ENCODE measurements at regions not wholly inside any gene's neighbourhood (a gene's known extent, or its start where the extent isn't known, plus 50 kb on each side); places are given as distances from the start of the nearest gene placed in this dataset.

- DNase-seq = no peak
Observed at GRCh38 chr4:27272217-27272616, 411.6 kb downstream of the STIM2 start.

DNA sequence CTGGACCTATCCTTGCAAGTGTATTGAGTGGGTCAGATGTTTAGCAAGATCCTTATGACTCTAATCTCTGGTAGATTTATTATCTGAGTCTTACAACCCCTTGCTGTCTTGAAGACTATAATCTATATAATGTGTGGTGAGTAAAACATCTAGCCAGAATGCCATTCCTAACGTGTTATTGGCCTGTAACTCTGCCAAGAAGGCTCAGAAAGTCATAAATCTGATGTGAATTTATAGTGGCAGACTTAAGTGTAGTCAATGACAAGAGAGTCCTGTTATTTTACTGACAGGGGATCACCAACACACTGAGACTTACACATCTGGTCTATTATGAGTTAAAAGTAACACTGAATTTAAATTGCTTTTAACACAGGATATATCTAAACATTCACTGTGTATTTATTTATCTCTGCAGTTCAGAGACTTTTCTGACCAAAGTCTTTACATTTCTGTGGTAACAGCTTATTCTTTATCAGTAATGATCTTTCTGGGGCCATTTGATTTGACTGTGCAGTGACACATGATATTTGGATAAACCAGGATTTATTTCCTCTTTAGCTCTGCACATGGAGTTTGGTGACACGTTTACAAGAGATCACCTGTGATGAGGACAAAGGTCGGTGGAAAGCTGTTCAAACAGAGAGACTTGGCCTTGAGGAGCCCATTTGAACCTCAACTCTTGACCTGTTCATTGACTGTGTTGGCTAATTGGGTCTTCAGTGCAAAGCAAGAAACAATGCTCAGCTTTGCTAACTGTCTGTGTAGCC, 415.8 kb downstream of the STIM2 start:
- peak; percentile 17 for DNase-seq

GRCh38 chr4:27278615-27279375, 418.2 kb downstream of the STIM2 start:
- DNase-seq = no peak

DNA sequence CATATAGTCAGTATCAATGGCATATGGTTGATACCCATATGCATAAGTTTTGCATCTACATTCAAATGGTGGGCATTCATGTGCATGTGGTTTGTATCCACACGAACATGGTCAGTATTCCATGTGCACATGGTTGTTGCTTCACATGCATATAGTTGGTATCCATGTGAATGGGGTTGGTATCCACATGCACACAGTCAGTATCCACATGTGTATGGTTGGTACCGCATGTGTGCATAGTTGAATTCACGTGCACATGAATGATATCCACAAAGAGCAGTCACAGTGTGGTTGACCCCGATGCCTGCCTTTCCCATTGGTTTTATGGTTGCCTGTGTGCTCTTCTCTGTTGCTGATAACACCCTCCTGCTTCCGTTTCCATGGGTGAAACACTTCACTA, 427.9 kb downstream of the STIM2 start:
- DNase-seq = no peak

GRCh38 chr4:27289704-27290103, 429.1 kb downstream of the STIM2 start:
- no peak for DNase-seq

DNA sequence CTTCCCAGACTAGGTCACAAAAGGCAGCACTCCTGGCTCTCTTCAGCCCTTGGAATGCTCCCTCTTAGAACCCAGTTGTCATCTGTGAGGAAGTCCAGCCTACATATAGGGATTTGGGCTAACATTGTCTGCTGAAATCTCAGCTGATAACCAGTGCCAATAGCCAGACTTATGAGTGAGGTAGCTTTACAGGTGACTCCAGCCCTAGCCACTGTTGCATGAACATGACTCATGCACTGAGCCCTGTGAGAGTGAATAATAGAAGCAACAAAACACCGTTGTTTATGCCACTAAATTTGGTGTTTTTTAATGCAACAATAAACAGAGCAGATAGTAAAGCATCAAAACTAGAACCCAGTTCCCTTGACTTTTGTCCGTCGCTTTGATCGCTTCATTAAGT, 433.2 kb downstream of the STIM2 start:
- no peak for DNase-seq

DNA sequence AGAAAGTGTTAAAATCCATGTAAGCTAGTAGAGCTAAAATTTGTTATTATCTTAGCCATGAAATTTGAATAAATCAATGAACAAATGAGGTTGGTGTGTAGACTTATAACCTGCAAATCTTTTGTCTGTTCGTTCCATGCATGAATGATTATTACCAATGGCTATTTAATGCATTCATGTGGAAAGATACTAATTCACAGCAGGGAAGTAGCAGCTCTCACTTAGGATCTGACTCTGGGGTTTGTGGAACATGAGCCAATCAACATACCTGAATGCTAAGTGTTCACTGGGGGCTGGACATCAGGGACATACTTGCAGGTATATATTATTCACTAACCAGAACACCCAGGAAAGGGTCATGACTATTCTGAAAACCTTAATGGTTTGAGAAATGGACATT, 444.1 kb downstream of the STIM2 start:
- DNase-seq = no peak

DNA sequence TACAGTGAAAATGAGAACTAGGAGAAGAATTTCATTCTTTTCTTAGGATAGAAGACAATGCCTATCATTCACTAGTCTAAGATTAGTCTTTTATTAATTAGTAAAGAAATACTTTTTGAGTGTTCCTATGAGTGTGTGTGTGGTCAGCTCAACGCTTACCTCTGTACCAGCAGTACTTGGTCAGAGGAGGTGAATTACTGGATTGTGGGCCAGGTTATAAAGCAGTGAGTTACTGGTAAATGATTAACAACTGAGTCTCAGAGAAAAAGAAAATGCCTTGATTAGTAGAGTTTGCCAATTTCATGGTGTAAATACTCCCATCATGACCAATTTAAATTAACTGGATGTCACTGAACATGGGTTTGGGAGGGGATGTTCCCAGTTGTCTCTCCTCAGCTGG, 444.6 kb downstream of the STIM2 start:
- DNase-seq = no peak

DNA sequence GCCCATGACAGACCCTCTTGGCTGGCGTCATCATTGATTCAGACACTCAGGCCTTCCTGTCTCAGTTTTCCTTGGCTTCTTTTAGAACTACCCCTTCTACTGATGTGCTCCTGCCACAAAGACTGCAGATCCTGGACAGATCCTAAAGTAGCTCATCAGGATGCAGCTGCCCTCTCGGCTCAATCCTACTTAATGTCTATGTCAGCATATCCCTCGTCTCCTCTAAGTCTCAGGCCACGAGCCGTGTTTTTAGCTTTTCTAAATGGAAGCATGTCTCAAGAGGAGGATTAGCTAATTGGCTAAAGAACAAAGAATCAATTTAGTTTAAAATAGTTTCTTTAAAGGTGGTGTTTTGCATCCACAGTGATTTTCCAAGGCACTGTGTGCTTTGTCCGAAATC, 447.7 kb downstream of the STIM2 start:
- no peak for DNase-seq

GRCh38 chr4:27315625-27316024, 455.0 kb downstream of the STIM2 start:
- DNase-seq = no peak

GRCh38 chr4:27316176-27316575, 455.5 kb downstream of the STIM2 start:
- DNase-seq = no peak

DNA sequence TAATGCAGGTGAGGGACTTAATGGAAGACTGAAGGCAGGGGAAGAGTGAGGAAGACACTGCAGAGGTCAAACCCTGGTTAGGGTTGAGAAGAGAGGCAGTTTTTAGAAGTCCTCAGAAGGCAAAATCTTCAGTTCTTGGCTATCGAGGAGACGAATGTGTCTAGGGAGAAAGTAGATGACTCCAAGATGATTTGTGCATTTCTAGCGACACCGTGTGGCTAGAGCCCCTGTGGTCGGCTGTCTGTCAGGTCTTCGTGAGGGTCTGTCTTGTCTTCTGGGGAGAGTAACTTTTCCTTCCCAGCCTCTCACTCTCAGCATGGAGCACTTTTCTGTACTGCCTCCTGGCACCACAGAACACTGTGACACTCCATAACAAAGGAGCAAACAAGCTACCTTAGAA, 458.1 kb downstream of the STIM2 start:
- no peak for DNase-seq

GRCh38 chr4:27326991-27327390, 466.4 kb downstream of the STIM2 start:
- DNase-seq = no peak

DNA sequence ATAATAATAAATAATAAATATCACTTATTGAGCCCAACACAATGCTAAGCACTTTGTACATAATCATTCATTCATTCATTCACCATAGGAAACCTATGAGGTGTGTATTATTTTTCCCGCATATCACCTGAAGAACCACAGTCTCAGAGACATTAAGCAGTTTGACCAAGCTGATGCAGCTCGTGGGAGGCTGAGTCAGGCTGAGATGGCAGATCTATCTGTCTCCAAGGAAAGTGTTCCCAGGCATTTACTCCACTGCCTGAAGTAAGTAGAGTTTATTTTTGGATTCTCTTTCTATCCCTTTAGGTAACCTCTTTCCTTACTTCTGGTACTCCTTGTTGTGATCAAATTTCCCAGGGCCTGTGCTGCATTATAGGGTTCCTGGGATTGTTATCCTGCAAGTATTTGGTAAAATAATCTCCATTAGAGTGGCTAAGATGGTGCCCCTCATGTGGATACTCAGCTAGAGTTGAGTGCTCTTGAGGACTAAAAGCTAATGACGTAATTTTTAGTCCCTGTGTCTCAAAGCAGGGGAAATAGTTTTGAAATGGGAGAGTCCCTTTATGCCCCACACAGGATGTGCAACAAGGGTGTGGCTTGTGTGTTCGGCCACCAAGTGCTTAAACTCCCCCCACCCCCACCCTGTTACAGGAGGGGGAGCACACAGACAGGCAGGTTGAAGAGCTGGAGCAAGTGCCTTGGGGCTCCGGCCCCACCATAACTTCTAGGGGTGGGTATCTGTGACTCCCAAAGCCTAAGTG, 467.0 kb downstream of the STIM2 start:
- no peak for DNase-seq

GRCh38 chr4:27338530-27338929, 477.9 kb downstream of the STIM2 start:
- DNase-seq = no peak

- DNase-seq = no peak
Observed at GRCh38 chr4:27343411-27343810, 482.8 kb downstream of the STIM2 start.

DNA sequence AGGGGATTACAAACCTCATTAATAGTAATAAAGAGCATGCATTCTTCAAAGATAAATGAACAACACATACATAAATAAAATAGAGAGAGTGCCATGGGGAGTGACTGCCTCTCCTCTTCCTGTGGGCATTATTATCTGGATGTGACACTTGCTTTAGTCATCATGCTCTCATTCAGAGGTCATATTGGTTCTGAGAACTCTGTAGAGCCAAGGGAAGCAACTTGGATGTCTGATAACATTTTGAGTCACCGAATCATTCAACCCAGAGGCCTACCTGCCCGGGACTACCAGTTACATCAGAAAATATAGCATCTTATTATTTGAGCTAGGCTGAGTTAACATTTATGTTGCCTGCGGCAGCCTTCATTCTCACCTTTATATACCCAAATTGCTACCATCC, 489.5 kb downstream of the STIM2 start:
- DNase-seq = no peak

DNA sequence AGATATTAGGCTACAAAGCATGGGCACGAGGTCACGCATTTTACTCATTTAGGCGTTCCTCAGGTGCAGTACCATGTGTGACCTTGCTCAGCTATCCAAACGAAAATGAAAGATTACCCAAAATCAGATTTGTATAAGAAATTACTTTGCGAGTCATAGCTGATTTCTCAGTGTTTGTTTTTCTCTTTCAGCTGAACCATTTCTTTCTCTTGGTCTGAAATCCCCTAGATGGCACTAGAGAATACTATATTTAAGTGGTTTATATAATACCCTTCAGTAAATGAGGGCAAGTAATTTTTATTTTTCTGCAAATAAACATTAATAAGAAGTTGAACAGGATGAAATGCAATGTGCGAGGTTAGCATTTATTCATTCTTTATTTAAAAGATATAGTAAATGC, 496.6 kb downstream of the STIM2 start:
- no peak for DNase-seq

DNA sequence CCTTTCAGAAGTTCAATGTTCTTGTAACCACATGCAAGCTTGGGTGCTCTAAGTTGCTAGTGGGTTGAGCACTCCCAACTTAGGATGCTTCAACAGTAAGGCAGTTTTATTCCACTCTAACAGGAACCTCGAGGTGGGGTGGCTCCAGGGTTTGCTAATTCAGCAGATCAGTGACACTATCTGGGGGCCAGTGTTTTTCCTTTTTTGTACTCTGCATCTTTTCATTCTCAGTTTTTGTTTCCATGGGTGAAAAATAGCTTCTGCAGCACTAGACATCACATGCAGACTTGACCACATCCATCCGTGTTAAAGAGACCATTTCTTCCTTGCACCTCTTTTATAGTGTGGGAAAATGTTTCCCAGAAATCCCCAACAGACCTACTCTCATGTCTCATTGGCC, 497.6 kb downstream of the STIM2 start:
- DNase-seq = no peak

GRCh38 chr4:27360131-27360530, 499.5 kb downstream of the STIM2 start:
- DNase-seq = no peak

GRCh38 chr4:27360790-27361267, 500.2 kb downstream of the STIM2 start:
- DNase-seq = no peak

DNA sequence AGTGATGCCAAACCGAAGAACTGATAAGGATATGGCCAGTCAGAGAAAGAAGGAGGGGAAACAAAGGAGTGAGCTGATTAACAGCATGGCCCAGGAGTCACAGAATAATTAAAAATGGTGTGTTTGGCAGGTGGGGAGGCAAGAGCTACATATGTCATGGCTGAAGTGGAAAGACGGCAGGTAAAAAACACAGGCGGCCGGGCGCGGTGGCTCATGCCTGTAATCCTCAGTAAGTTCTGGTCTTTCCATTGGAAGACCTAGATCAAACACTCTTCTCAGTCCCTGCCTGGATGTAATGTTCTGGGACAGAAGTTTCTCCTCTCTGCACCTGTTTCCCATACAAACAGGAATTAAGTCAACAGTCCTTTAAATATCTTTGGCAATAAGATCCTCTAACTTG, 503.9 kb downstream of the STIM2 start:
- no peak for DNase-seq

GRCh38 chr4:27366104-27366823, 505.6 kb downstream of the STIM2 start:
- no peak for DNase-seq
